ENCODE measurements at regions not wholly inside any gene's neighbourhood (a gene's known extent, or its start where the extent isn't known, plus 50 kb on each side); places are given as distances from the start of the nearest gene placed in this dataset.
"Not testable (repeated sequence)": the region's sequence is repeated elsewhere in the genome, so short reads cannot be mapped to it uniquely, and the experiment has no call there.

GRCh38 chr2:175872721-175873120 is 129.3 kb downstream of the LNPK start:
- intact Hi-C loops (cut with DNase I) = no loop called here
- no peak for DNase-seq

GRCh38 chr2:175872005-175872348 is 130.1 kb downstream of the LNPK start:
- no peak for DNase-seq
- intact Hi-C loops (cut with DNase I) = no loop called here

- intact Hi-C loops (cut with DNase I) = no loop called here
Measured at GRCh38 chr2:175871331-175872004, 130.6 kb downstream of the LNPK start.

GRCh38 chr2:175865716-175866115 is 136.4 kb downstream of the LNPK start:
- intact Hi-C loops (cut with DNase I) = no loop called here
- no peak for DNase-seq

More at GRCh38 chr2:175871331-175872004, 130.6 kb downstream of the LNPK start:
- DNase-seq = no peak

GRCh38 chr2:175864137-175864850 is 137.8 kb downstream of the LNPK start:
- intact Hi-C loops (cut with DNase I) = no loop called here

GRCh38 chr2:175861958-175862357 is 140.1 kb downstream of the LNPK start:
- intact Hi-C loops (cut with DNase I) = no loop called here
- DNase-seq = no peak

More at GRCh38 chr2:175864137-175864850, 137.8 kb downstream of the LNPK start:
- no peak for DNase-seq

- DNase-seq = peak; percentile 12 to 94 (median 61)
- intact Hi-C loops (cut with DNase I) = no loop called here
Measured at GRCh38 chr2:175855794-175856453, 146.1 kb downstream of the LNPK start.

GRCh38 chr2:175855236-175855635 is 146.8 kb downstream of the LNPK start:
- intact Hi-C loops (cut with DNase I) = no loop called here
- no peak for DNase-seq

GRCh38 chr2:175854665-175855064 is 147.4 kb downstream of the LNPK start:
- DNase-seq = no peak
- intact Hi-C loops (cut with DNase I) = no loop called here

- DNase-seq = no peak
- intact Hi-C loops (cut with DNase I) = no loop called here
Measured at GRCh38 chr2:175854129-175854528, 147.9 kb downstream of the LNPK start.

GRCh38 chr2:175853616-175853890 is 148.5 kb downstream of the LNPK start:
- no peak for DNase-seq
- intact Hi-C loops (cut with DNase I) = no loop called here

- intact Hi-C loops (cut with DNase I) = no loop called here
- DNase-seq = no peak
Measured at GRCh38 chr2:175852879-175853615, 149.0 kb downstream of the LNPK start.

- intact Hi-C loops (cut with DNase I) = no loop called here
- no peak for DNase-seq
Measured at GRCh38 chr2:175847128-175847527, 154.9 kb downstream of the LNPK start.

GRCh38 chr2:175844169-175844568 is 157.9 kb downstream of the LNPK start:
- intact Hi-C loops (cut with DNase I) = no loop called here
- no peak for DNase-seq

GRCh38 chr2:175843625-175844024 is 158.4 kb downstream of the LNPK start:
- intact Hi-C loops (cut with DNase I) = no loop called here
- no peak for DNase-seq

GRCh38 chr2:175842996-175843395 is 159.1 kb downstream of the LNPK start:
- DNase-seq = no peak
- intact Hi-C loops (cut with DNase I) = no loop called here

GRCh38 chr2:175840765-175841164 is 161.3 kb downstream of the LNPK start:
- intact Hi-C loops (cut with DNase I); DNase-seq: not testable (repeated sequence)

GRCh38 chr2:175840256-175840655 is 161.8 kb downstream of the LNPK start:
- DNase-seq = no peak
- intact Hi-C loops (cut with DNase I) = no loop called here

- no peak for DNase-seq
- intact Hi-C loops (cut with DNase I) = no loop called here
Measured at GRCh38 chr2:175838979-175839378, 163.1 kb downstream of the LNPK start.

GRCh38 chr2:175837046-175837445 is 165.0 kb downstream of the LNPK start:
- no peak for DNase-seq
- intact Hi-C loops (cut with DNase I) = no loop called here

- intact Hi-C loops (cut with DNase I) = no loop called here
- no peak for DNase-seq
Measured at GRCh38 chr2:175836361-175836760, 165.7 kb downstream of the LNPK start.

Data from posterior cingulate gyrus (tissue), 11 donors.